Kidney (tissue), 13 donors: ENCODE measurements at regions not wholly inside any gene's neighbourhood (a gene's known extent, or its start where the extent isn't known, plus 50 kb on each side); places are given as distances from the start of the nearest gene placed in this dataset.

Experiments
- DNase-seq, 5 donors: peaks; one replicate each; pipeline ENCODE4 v3.0.0-alpha.2; 2013 to 2020
- FAIRE-seq: peaks from 2 replicates; lab custom pipeline; 2012; peaks lifted over from hg19 to GRCh38; lab: Jason Lieb, UNC
- H3K27ac ChIP-seq, 2 donors: one replicate each; pipeline ENCODE4 v1.7.0; 2013; ENCODE audit warnings: low read depth in 2 of 2, low read length in 2 of 2, inconsistent platforms in 1 of 2
- H3K27me3 ChIP-seq: one replicate; pipeline ENCODE4 v1.7.1; 2013; ENCODE audit warnings: low read length, inconsistent platforms; ENCODE audit not compliant: control insufficient read depth, insufficient read depth
- H3K36me3 ChIP-seq, 3 donors: one replicate each; pipeline versions ENCODE4 v1.7.0 to v1.7.1; 2013; ENCODE audit warnings: low read length in 3 of 3, control low read depth in 1 of 3, inconsistent platforms in 1 of 3; ENCODE audit not compliant: insufficient read depth in 3 of 3, control insufficient read depth in 2 of 3
- H3K4me1 ChIP-seq, 3 donors: one replicate each; pipeline versions ENCODE4 v1.7.0 to v1.7.1; 2013; ENCODE audit warnings: low read length in 3 of 3, inconsistent platforms in 1 of 3, low read depth in 1 of 3; ENCODE audit not compliant: control insufficient read depth in 2 of 3, insufficient read depth in 2 of 3
- H3K4me3 ChIP-seq, 3 donors: one replicate each; pipeline versions ENCODE4 v1.7.0 to v1.8.1; 2013; ENCODE audit warnings: low read length in 3 of 3, control low read depth in 1 of 3, inconsistent platforms in 1 of 3
- H3K9ac ChIP-seq, 3 donors: one replicate each; pipeline versions ENCODE4 v1.7.0 to v1.7.1; 2013; ENCODE audit warnings: low read length in 3 of 3, control low read depth in 1 of 3, inconsistent platforms in 1 of 3
- H3K9me3 ChIP-seq, 3 donors: one replicate each; pipeline versions ENCODE4 v1.7.0 to v1.7.1; 2013; ENCODE audit warnings: low read length in 3 of 3, control low read depth in 1 of 3, inconsistent platforms in 1 of 3; ENCODE audit not compliant: control insufficient read depth in 2 of 3, insufficient read depth in 1 of 3
- CTCF ChIP-seq: IDR thresholded peaks from 3 replicates; pipeline ENCODE4 v1.5.1; 2012; ENCODE audit warnings: mild to moderate bottlenecking, moderate library complexity, borderline replicate concordance; ENCODE audit not compliant: insufficient read depth; ENCODE audit errors: extremely low read depth
- intact Hi-C: fragments of 100-400 bp; cut with DNase I; formaldehyde crosslinking; loops from one replicate; pipeline ENCODE4 v1.11.1; 2022
- donor health status: control.
- donor health status: control.
- donor health status: control.
- donor health status: control.
- donor health status: control.
- donor health status: DM: yes; HTN: yes; CAD: no.
- donor health status: Normal renal cell carcinoma (clear cell type).

- Histone ChIP-seq H3K36me3 (no peaks in the 10 kb centered on the region), H3K4me1 (peaks cover 3 to 25% (median 6%) of the 10 kb centered on the region in 3 donors), H3K9ac (no peak overlapping the region), H3K9me3 (no peaks in the 10 kb centered on the region), H3K27ac (peak overlapping the region in 1 of 2 donors; percentile 38), H3K27me3 (no peaks in the 10 kb centered on the region), H3K4me3 (no peak overlapping the region)
- intact Hi-C loops: no loop called here
- TF ChIP-seq CTCF: no peak
- FAIRE-seq: no peak
- DNase-seq: peak in 1 of 5 donors; percentile 16
Measured at GRCh38 chr11:8806974-8807373, 104.0 kb upstream of the AKIP1 start.

GRCh38 chr11:8807544-8808225 is 103.3 kb upstream of the AKIP1 start:
- FAIRE-seq (no peak), DNase-seq (peak in 2 of 5 donors; percentile 29 to 72)
- H3K36me3 ChIP-seq: no peaks in the 10 kb centered on the region
- H3K4me1 ChIP-seq: peaks cover 3 to 25% (median 6%) of the 10 kb centered on the region in 3 donors
- peak overlapping the region in 1 of 3 donors; percentile 39 for H3K9ac ChIP-seq
- TF ChIP-seq CTCF: no peak
- H3K27me3 ChIP-seq: no peaks in the 10 kb centered on the region
- no peaks in the 10 kb centered on the region for H3K9me3 ChIP-seq
- peak overlapping the region in 1 of 3 donors; percentile 37 for H3K4me3 ChIP-seq
- peak overlapping the region in 1 of 2 donors; percentile 47 for H3K27ac ChIP-seq
- intact Hi-C loops: no loop called here

- intact Hi-C loops: no loop called here
- Histone ChIP-seq H3K4me3 (peak overlapping the region in 1 of 3 donors; percentile 37), H3K27me3 (no peaks in the 10 kb centered on the region), H3K9ac (peak overlapping the region in 1 of 3 donors; percentile 39), H3K36me3 (no peaks in the 10 kb centered on the region), H3K4me1 (peaks cover 3 to 25% (median 6%) of the 10 kb centered on the region in 3 donors), H3K27ac (peak overlapping the region in 1 of 2 donors; percentile 47), H3K9me3 (no peaks in the 10 kb centered on the region)
- no peak for TF ChIP-seq CTCF
- no peak for DNase-seq
- FAIRE-seq: no peak
Measured at GRCh38 chr11:8808226-8808585, 102.8 kb upstream of the AKIP1 start.
